Mesothelial cell of epicardium (in vitro differentiated cells): ENCODE measurements at regions not wholly inside any gene's neighbourhood (a gene's known extent, or its start where the extent isn't known, plus 50 kb on each side); places are given as distances from the start of the nearest gene placed in this dataset.

Experiments used
- DNase-seq, 2 experiments: peaks; one replicate each; pipeline ENCODE4 v3.0.0; 2021; ENCODE audit warnings: low spot score in 2 of 2; ENCODE audit not compliant: unreplicated experiment in 2 of 2
- H3K27ac Mint-ChIP-seq: 2 replicates; pipeline ENCODE4 v1.8.0; 2021; ENCODE audit warnings: mixed read lengths
- H3K27me3 Mint-ChIP-seq: 2 replicates; pipeline ENCODE4 v1.8.0; 2021; ENCODE audit warnings: low read depth, mixed read lengths
- H3K36me3 Mint-ChIP-seq: 2 replicates; pipeline ENCODE4 v1.8.0; 2021; ENCODE audit warnings: mixed read lengths
- H3K4me1 Mint-ChIP-seq: 2 replicates; pipeline ENCODE4 v1.8.0; 2021; ENCODE audit warnings: mixed read lengths
- H3K4me3 Mint-ChIP-seq: 2 replicates; pipeline ENCODE4 v1.8.0; 2021; ENCODE audit warnings: mild to moderate bottlenecking, moderate library complexity, mixed read lengths
- H3K9me3 Mint-ChIP-seq: 2 replicates; pipeline ENCODE4 v1.8.0; 2021; ENCODE audit warnings: mixed read lengths
- TF ChIP-seq, protein P1 (sequence below): fragments of 200-600 bp; sonication (generic); IDR thresholded peaks from one replicate; pipeline ENCODE4 v1.5.0; 2021; ENCODE audit warnings: antibody characterized with exemption; ENCODE audit not compliant: unreplicated experiment

DNA sequence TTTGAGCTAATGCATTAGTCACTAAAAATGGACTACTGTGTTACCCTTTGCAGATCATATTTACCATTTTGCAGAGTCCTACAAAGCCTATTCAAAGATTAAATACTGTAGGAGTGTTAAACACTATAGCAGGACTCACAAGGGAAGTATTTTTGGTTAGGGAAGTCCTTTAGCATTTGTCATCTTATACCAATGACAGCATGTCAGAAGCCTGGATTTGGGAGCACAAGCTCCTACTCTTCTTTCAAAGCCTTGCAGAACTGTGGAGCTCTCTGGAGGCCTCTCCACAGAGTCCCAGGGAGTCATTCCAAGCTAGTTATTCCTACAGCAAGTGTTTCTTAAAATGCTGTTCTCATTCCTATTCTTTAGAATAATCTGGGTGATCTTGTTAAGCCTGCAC is 288.8 kb downstream of the PIK3R1 start:
- Mint-ChIP-seq H3K27me3 (no peaks in the 10 kb centered on the region), H3K4me3 (no peak overlapping the region), H3K9me3 (peaks cover 16% of the 10 kb centered on the region), H3K27ac (no peak overlapping the region), H3K36me3 (peaks cover 3% of the 10 kb centered on the region), H3K4me1 (peaks cover 40% of the 10 kb centered on the region)
- TF ChIP-seq, protein P1, sequence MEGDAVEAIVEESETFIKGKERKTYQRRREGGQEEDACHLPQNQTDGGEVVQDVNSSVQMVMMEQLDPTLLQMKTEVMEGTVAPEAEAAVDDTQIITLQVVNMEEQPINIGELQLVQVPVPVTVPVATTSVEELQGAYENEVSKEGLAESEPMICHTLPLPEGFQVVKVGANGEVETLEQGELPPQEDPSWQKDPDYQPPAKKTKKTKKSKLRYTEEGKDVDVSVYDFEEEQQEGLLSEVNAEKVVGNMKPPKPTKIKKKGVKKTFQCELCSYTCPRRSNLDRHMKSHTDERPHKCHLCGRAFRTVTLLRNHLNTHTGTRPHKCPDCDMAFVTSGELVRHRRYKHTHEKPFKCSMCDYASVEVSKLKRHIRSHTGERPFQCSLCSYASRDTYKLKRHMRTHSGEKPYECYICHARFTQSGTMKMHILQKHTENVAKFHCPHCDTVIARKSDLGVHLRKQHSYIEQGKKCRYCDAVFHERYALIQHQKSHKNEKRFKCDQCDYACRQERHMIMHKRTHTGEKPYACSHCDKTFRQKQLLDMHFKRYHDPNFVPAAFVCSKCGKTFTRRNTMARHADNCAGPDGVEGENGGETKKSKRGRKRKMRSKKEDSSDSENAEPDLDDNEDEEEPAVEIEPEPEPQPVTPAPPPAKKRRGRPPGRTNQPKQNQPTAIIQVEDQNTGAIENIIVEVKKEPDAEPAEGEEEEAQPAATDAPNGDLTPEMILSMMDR, result no peak
- DNase-seq, result no peak

DNA sequence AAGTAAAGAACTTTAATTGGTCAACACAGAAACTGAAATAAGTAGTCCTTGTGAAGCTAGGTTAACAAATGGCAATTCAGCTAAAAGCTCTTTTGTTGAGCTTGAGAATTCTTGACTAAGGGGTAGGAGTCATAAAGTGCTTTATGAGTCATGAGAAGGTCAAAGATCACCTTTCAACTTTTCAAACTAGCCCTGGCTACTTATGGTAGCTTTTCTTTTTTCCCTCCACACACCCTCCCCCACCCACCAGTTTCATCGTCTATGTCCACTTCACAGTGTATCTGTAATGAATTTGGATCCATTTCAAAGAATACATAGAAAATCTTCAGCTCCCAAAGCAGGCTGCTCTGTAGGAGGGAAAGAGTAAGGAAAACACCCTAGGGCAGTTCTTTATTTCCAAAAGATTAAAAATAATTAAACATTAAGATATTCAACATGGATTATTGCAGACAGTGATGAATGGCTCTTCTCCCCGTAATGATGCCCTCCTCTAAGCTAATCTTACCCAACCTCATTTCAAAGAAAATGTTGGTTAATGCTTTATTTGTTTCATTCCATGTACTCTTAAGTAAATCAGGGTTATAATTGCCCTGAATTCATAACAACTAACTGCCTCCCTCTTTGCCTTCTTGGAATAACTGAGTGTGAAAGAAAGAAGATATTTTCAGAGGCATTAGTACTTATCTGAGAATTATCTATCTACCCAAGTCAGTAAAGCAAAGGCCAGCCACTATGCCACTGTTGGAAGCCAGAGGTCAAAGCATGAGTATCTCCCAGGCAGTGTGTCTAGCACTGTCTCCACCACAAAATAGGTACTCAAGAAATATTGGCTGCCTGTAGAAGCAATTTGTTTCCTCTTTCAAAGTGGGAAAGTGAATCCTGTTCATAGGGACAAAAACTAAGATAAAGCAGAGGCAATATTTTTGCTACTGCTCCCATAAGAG is 290.6 kb downstream of the PIK3R1 start:
- TF ChIP-seq, protein P1, result no peak
- Mint-ChIP-seq H3K27ac (peak overlapping the region; percentile 90), H3K36me3 (no peaks in the 10 kb centered on the region), H3K4me1 (peaks cover 33% of the 10 kb centered on the region), H3K27me3 (no peaks in the 10 kb centered on the region), H3K4me3 (no peak overlapping the region), H3K9me3 (peaks cover 12% of the 10 kb centered on the region)
- no peak for DNase-seq

DNA sequence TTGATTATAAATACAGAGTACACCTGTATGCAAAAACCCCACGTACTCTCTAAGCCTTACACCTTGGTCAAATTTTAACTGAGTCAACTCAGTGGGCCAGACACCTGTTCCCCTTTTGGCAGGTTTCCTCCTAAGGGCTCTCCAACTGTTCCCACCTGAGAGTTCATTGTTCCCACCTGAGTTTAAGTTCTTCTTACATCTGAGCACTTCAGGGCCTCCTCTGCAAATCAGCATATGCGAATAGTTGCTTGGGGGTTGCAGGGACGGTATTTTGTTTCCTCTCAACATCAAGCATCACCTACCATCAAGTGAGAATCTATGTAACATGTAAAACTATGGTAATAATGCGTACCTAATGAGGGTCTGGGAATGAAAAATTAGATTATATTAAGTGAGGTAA is 300.0 kb downstream of the PIK3R1 start:
- TF ChIP-seq, protein P1, result no peak
- no peaks in the 10 kb centered on the region for H3K9me3 Mint-ChIP-seq
- no peak overlapping the region for H3K27ac Mint-ChIP-seq
- no peaks in the 10 kb centered on the region for H3K27me3 Mint-ChIP-seq
- no peaks in the 10 kb centered on the region for H3K36me3 Mint-ChIP-seq
- DNase-seq, result no peak
- no peak overlapping the region for H3K4me3 Mint-ChIP-seq
- H3K4me1 Mint-ChIP-seq, result peaks cover 7% of the 10 kb centered on the region

DNA sequence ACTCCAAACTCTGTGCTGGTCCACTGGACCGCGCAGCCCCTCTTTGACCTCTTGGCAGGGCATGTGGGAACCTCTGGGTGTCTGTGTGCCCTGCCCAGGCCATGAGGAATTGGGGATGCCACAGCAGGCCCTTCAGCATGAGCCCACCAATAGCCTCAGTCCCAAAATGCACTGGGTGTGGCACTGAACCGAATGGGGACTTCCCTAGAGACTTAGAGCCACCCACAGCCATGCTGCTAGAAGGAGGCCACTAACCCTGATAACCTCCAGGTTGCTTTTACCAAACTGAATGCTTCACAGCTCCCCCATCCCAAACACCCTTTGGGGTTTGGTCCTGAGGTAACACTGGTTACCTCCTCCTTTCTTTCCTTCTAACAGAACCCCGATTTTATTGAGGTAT is 302.7 kb downstream of the PIK3R1 start:
- TF ChIP-seq, protein P1, result no peak
- H3K36me3 Mint-ChIP-seq, result no peaks in the 10 kb centered on the region
- H3K4me1 Mint-ChIP-seq, result peaks cover 6% of the 10 kb centered on the region
- H3K4me3 Mint-ChIP-seq, result no peak overlapping the region
- peaks cover 6% of the 10 kb centered on the region for H3K9me3 Mint-ChIP-seq
- DNase-seq, result no peak
- H3K27me3 Mint-ChIP-seq, result no peaks in the 10 kb centered on the region
- H3K27ac Mint-ChIP-seq, result no peak overlapping the region

DNA sequence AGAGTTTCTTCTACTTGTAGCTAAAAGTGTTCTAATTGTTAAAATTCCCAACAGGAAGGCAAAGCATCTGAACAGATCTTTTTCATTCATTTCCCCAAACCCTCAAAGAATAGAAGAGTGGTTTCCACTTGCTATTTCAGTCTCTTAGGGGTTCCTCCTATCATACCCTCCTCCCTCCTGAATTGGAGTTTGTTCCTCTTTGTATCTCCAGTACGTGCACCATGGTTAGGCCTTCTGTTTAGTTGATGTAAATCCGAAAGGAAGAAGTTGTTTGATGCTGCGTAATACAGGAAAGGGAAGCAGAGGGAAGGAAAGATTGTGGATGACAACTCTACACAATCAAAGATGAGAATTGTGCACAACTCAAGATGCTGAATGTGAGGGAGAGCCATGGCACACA is 303.6 kb downstream of the PIK3R1 start:
- Mint-ChIP-seq H3K9me3 (peaks cover 6% of the 10 kb centered on the region), H3K36me3 (no peaks in the 10 kb centered on the region), H3K27me3 (no peaks in the 10 kb centered on the region), H3K27ac (no peak overlapping the region), H3K4me3 (no peak overlapping the region), H3K4me1 (peaks cover 7% of the 10 kb centered on the region)
- no peak for DNase-seq
- TF ChIP-seq, protein P1, result no peak
